ENCODE measurements at regions not wholly inside any gene's neighbourhood (a gene's known extent, or its start where the extent isn't known, plus 50 kb on each side); places are given as distances from the start of the nearest gene placed in this dataset.

- TF ChIP-seq, protein P1, sequence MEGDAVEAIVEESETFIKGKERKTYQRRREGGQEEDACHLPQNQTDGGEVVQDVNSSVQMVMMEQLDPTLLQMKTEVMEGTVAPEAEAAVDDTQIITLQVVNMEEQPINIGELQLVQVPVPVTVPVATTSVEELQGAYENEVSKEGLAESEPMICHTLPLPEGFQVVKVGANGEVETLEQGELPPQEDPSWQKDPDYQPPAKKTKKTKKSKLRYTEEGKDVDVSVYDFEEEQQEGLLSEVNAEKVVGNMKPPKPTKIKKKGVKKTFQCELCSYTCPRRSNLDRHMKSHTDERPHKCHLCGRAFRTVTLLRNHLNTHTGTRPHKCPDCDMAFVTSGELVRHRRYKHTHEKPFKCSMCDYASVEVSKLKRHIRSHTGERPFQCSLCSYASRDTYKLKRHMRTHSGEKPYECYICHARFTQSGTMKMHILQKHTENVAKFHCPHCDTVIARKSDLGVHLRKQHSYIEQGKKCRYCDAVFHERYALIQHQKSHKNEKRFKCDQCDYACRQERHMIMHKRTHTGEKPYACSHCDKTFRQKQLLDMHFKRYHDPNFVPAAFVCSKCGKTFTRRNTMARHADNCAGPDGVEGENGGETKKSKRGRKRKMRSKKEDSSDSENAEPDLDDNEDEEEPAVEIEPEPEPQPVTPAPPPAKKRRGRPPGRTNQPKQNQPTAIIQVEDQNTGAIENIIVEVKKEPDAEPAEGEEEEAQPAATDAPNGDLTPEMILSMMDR (conservative IDR thresholded peaks at IDR 0.05 in 1 of 2, IDR thresholded peaks at IDR 0.05 in 1 of 2; ENCODE audit: low read depth in 1 of 2, low read length in 2 of 2), result no peak
- TF ChIP-seq EZH2 (IDR thresholded peaks at IDR 0.05; ENCODE audit: low read length, missing control alignments), result no peak
Observed at GRCh38 chr3:139121513-139122220, 77.0 kb upstream of the PRR23C start.

All from fibroblast of lung (primary cell).